Dendritic cell treated with granulocyte-macrophage colony-stimulating factor and Interleukin-4, amounts not matched to agents 40 ng/mL and 50 ng/mL, for 4 days (primary cell): ENCODE measurements at regions not wholly inside any gene's neighbourhood (a gene's known extent, or its start where the extent isn't known, plus 50 kb on each side); places are given as distances from the start of the nearest gene placed in this dataset.
"Not testable (repeated sequence)": the region's sequence is repeated elsewhere in the genome, so short reads cannot be mapped to it uniquely, and the experiment has no call there.

ENCODE experiments used
- H3K27ac Mint-ChIP-seq: one replicate; pipeline ENCODE4 v1.8.0; 2022; ENCODE audit warnings: mild to moderate bottlenecking, mixed read lengths
- H3K27me3 Mint-ChIP-seq: one replicate; pipeline ENCODE4 v1.8.0; 2022; ENCODE audit warnings: mild to moderate bottlenecking, mixed read lengths
- H3K36me3 Mint-ChIP-seq: one replicate; pipeline ENCODE4 v1.8.0; 2022; ENCODE audit warnings: low read depth, mixed read lengths
- H3K4me1 Mint-ChIP-seq: one replicate; pipeline ENCODE4 v1.8.0; 2022; ENCODE audit warnings: low read depth, mixed read lengths
- H3K4me3 Mint-ChIP-seq: one replicate; pipeline ENCODE4 v1.8.0; 2022; ENCODE audit warnings: mild to moderate bottlenecking, moderate library complexity, mixed read lengths
- H3K9me3 Mint-ChIP-seq: one replicate; pipeline ENCODE4 v1.8.0; 2022; ENCODE audit warnings: mixed read lengths
- intact Hi-C: fragments of 100-400 bp; cut with micrococcal nuclease; formaldehyde crosslinking; loops from one replicate; pipeline ENCODE4 v1.15.0; 2022

- Mint-ChIP-seq H3K4me3 (no peak overlapping the region), H3K27me3 (peaks cover 4% of the 10 kb centered on the region), H3K4me1 (peaks cover 7% of the 10 kb centered on the region), H3K36me3 (no peaks in the 10 kb centered on the region), H3K27ac (no peak overlapping the region), H3K9me3 (no peaks in the 10 kb centered on the region)
- intact Hi-C loops: no loop called here
Measured at GRCh38 chr18:34942276-34942675, 98.9 kb upstream of the MAPRE2 start.

- H3K9me3 Mint-ChIP-seq: no peaks in the 10 kb centered on the region
- peaks cover 7% of the 10 kb centered on the region for H3K4me1 Mint-ChIP-seq
- intact Hi-C loops: no loop called here
- H3K27ac Mint-ChIP-seq: no peak overlapping the region
- no peak overlapping the region for H3K4me3 Mint-ChIP-seq
- no peaks in the 10 kb centered on the region for H3K36me3 Mint-ChIP-seq
- peaks cover 4% of the 10 kb centered on the region for H3K27me3 Mint-ChIP-seq
Measured at GRCh38 chr18:34942975-34943374, 98.2 kb upstream of the MAPRE2 start.

- no peak overlapping the region for H3K4me3 Mint-ChIP-seq
- H3K4me1 Mint-ChIP-seq: peaks cover 7% of the 10 kb centered on the region
- H3K9me3 Mint-ChIP-seq: no peaks in the 10 kb centered on the region
- H3K36me3 Mint-ChIP-seq: no peaks in the 10 kb centered on the region
- intact Hi-C loops: no loop called here
- no peak overlapping the region for H3K27ac Mint-ChIP-seq
- H3K27me3 Mint-ChIP-seq: peaks cover 4% of the 10 kb centered on the region
Measured at GRCh38 chr18:34943587-34943986, 97.6 kb upstream of the MAPRE2 start.

- intact Hi-C loops: no loop called here
- Mint-ChIP-seq H3K27me3 (no peaks in the 10 kb centered on the region), H3K4me1 (no peaks in the 10 kb centered on the region), H3K27ac (no peak overlapping the region), H3K4me3 (no peak overlapping the region), H3K36me3 (no peaks in the 10 kb centered on the region), H3K9me3 (no peaks in the 10 kb centered on the region)
Measured at GRCh38 chr18:34947711-34948125, 93.5 kb upstream of the MAPRE2 start.

GRCh38 chr18:34951625-34952379, 89.4 kb upstream of the MAPRE2 start:
- Mint-ChIP-seq H3K4me3 (no peak overlapping the region), H3K36me3 (no peaks in the 10 kb centered on the region), H3K27me3 (no peaks in the 10 kb centered on the region), H3K9me3 (no peaks in the 10 kb centered on the region), H3K27ac (no peak overlapping the region), H3K4me1 (no peaks in the 10 kb centered on the region)
- intact Hi-C loops: no loop called here

GRCh38 chr18:34953212-34953611, 88.0 kb upstream of the MAPRE2 start:
- Mint-ChIP-seq H3K9me3 (no peaks in the 10 kb centered on the region), H3K27me3 (no peaks in the 10 kb centered on the region), H3K36me3 (no peaks in the 10 kb centered on the region), H3K27ac (no peak overlapping the region), H3K4me3 (no peak overlapping the region), H3K4me1 (no peaks in the 10 kb centered on the region)
- intact Hi-C loops: no loop called here

GRCh38 chr18:34955494-34955893, 85.7 kb upstream of the MAPRE2 start:
- intact Hi-C loops, H3K27ac Mint-ChIP-seq, H3K9me3 Mint-ChIP-seq, H3K4me3 Mint-ChIP-seq, H3K27me3 Mint-ChIP-seq, H3K36me3 Mint-ChIP-seq, H3K4me1 Mint-ChIP-seq: not testable (repeated sequence)

- Mint-ChIP-seq H3K27me3 (no peaks in the 10 kb centered on the region), H3K9me3 (no peaks in the 10 kb centered on the region), H3K4me3 (no peak overlapping the region), H3K36me3 (no peaks in the 10 kb centered on the region), H3K4me1 (no peaks in the 10 kb centered on the region), H3K27ac (no peak overlapping the region)
- intact Hi-C loops: no loop called here
Measured at GRCh38 chr18:34956663-34957062, 84.5 kb upstream of the MAPRE2 start.

- no peaks in the 10 kb centered on the region for H3K36me3 Mint-ChIP-seq
- H3K9me3 Mint-ChIP-seq: no peaks in the 10 kb centered on the region
- H3K27me3 Mint-ChIP-seq: no peaks in the 10 kb centered on the region
- no peaks in the 10 kb centered on the region for H3K4me1 Mint-ChIP-seq
- intact Hi-C loops: no loop called here
- no peak overlapping the region for H3K27ac Mint-ChIP-seq
- no peak overlapping the region for H3K4me3 Mint-ChIP-seq
Measured at GRCh38 chr18:34957119-34957863, 83.9 kb upstream of the MAPRE2 start.

- Mint-ChIP-seq H3K27ac (no peak overlapping the region), H3K9me3 (no peaks in the 10 kb centered on the region), H3K36me3 (no peaks in the 10 kb centered on the region), H3K27me3 (no peaks in the 10 kb centered on the region), H3K4me1 (no peaks in the 10 kb centered on the region), H3K4me3 (no peak overlapping the region)
- intact Hi-C loops: no loop called here
Measured at GRCh38 chr18:34957864-34958259, 83.4 kb upstream of the MAPRE2 start.

GRCh38 chr18:34959211-34959829, 81.9 kb upstream of the MAPRE2 start:
- Mint-ChIP-seq H3K9me3 (no peaks in the 10 kb centered on the region), H3K4me1 (no peaks in the 10 kb centered on the region), H3K27ac (no peak overlapping the region), H3K36me3 (no peaks in the 10 kb centered on the region), H3K27me3 (no peaks in the 10 kb centered on the region), H3K4me3 (no peak overlapping the region)
- intact Hi-C loops: no loop called here

- Mint-ChIP-seq H3K9me3 (no peaks in the 10 kb centered on the region), H3K4me3 (no peak overlapping the region), H3K27me3 (no peaks in the 10 kb centered on the region), H3K36me3 (no peaks in the 10 kb centered on the region), H3K4me1 (no peaks in the 10 kb centered on the region), H3K27ac (no peak overlapping the region)
- intact Hi-C loops: no loop called here
Measured at GRCh38 chr18:34959989-34960388, 81.2 kb upstream of the MAPRE2 start.

GRCh38 chr18:34965108-34965507, 76.1 kb upstream of the MAPRE2 start:
- Mint-ChIP-seq H3K36me3 (no peaks in the 10 kb centered on the region), H3K27ac (no peak overlapping the region), H3K4me3 (no peak overlapping the region), H3K27me3 (peaks cover 2% of the 10 kb centered on the region), H3K9me3 (no peaks in the 10 kb centered on the region), H3K4me1 (no peaks in the 10 kb centered on the region)
- intact Hi-C loops: no loop called here

- Mint-ChIP-seq H3K27ac (no peak overlapping the region), H3K9me3 (no peaks in the 10 kb centered on the region), H3K36me3 (no peaks in the 10 kb centered on the region), H3K4me3 (no peak overlapping the region), H3K4me1 (no peaks in the 10 kb centered on the region), H3K27me3 (peaks cover 2% of the 10 kb centered on the region)
- intact Hi-C loops: no loop called here
Measured at GRCh38 chr18:34965566-34965965, 75.6 kb upstream of the MAPRE2 start.
